OCI-LY3 (cell line): ENCODE measurements at regions not wholly inside any gene's neighbourhood (a gene's known extent, or its start where the extent isn't known, plus 50 kb on each side); places are given as distances from the start of the nearest gene placed in this dataset.

Experiments
- H2AFZ ChIP-seq: fragments of 200-600, 300-600 bp; shearing (Covaris generic); 2 replicates; pipeline ENCODE4 v1.6.0; 2014; ENCODE audit warnings: antibody characterized with exemption, low read depth, low read length
- H3K27ac ChIP-seq: fragments of 200-600, 300-600 bp; sonication (generic); 2 replicates; pipeline ENCODE4 v1.5.1; 2014; ENCODE audit warnings: mild to moderate bottlenecking, low read length, moderate library complexity, mixed read lengths
- H3K27me3 ChIP-seq: fragments of 200-600, 300-600 bp; sonication (generic); 2 replicates; pipeline ENCODE4 v1.6.1; 2014; ENCODE audit warnings: low read depth, low read length, mixed read lengths
- H3K36me3 ChIP-seq: fragments of 200-600, 300-600 bp; sonication (generic); replicated peaks from 2 replicates; pipeline ENCODE3; 2014; ENCODE audit warnings: low read depth, low read length, mixed read lengths
- H3K4me1 ChIP-seq: fragments of 300-600, 200-600 bp; sonication (generic); 2 replicates; pipeline ENCODE4 v1.6.1; 2014; ENCODE audit warnings: low read length, mixed read lengths
- H3K4me2 ChIP-seq: fragments of 200-600, 300-600 bp; sonication (generic); 2 replicates; pipeline ENCODE4 v1.6.1; 2014; ENCODE audit warnings: low read length, mixed read lengths
- H3K4me3 ChIP-seq: fragments of 300-600, 200-600 bp; sonication (generic); 2 replicates; pipeline ENCODE4 v1.5.1; 2014; ENCODE audit warnings: antibody characterized with exemption, mild to moderate bottlenecking, low read length, moderate library complexity
- H3K79me2 ChIP-seq: fragments of 300-600, 200-600 bp; shearing (Covaris generic); 2 replicates; pipeline ENCODE4 v1.6.1; 2014; ENCODE audit warnings: mild to moderate bottlenecking, low read length, mixed read lengths
- H3K9ac ChIP-seq: fragments of 300-600, 200-600 bp; shearing (Covaris generic); 2 replicates; pipeline ENCODE4 v1.6.0; 2014; ENCODE audit warnings: mild to moderate bottlenecking, low read length, moderate library complexity
- H3K9me3 ChIP-seq: fragments of 200-600, 300-600 bp; shearing (Covaris generic); 2 replicates; pipeline ENCODE4 v1.6.1; 2014; ENCODE audit warnings: low read length, mixed read lengths; ENCODE audit not compliant: insufficient read depth
- H4K20me1 ChIP-seq: fragments of 200-600, 300-600 bp; sonication (generic); 2 replicates; pipeline ENCODE4 v1.6.1; 2016; ENCODE audit warnings: low read length, mixed read lengths; ENCODE audit not compliant: insufficient read depth
- CTCF ChIP-seq: fragments of 200-600, 300-600 bp; sonication (generic); IDR thresholded peaks from 2 replicates; pipeline ENCODE4 v1.5.1; 2014; ENCODE audit warnings: antibody characterized with exemption, low read length, low read depth
- EZH2phosphoT487 ChIP-seq: fragments of 200-600 bp; shearing (Covaris generic); IDR thresholded peaks from 2 replicates; pipeline ENCODE4 v1.6.1; 2018; ENCODE audit warnings: antibody characterized with exemption, mixed run types, low read depth

- TF ChIP-seq EZH2phosphoT487 (no peak), CTCF (no peak)
Measured at GRCh38 chr7:45482451-45482850, 91.7 kb upstream of the ADCY1 start.

GRCh38 chr7:45484094-45484493 lies 90.1 kb upstream of the ADCY1 start:
- Histone ChIP-seq H3K79me2 (no peaks in the 10 kb centered on the region), H3K9ac (no peak overlapping the region), H3K4me1 (no peaks in the 10 kb centered on the region), H3K27me3 (no peaks in the 10 kb centered on the region; the same call in 1 of the 2 replicates), H4K20me1 (no peaks in the 10 kb centered on the region), H3K27ac (no peak overlapping the region), H3K9me3 (no peaks in the 10 kb centered on the region), H3K4me2 (no peak overlapping the region), H3K4me3 (no peak overlapping the region), H3K36me3 (no peaks in the 10 kb centered on the region), H2AFZ (no peak overlapping the region)
- TF ChIP-seq EZH2phosphoT487 (no peak), CTCF (no peak)

More at GRCh38 chr7:45482451-45482850, 91.7 kb upstream of the ADCY1 start:
- Histone ChIP-seq H3K36me3 (no peaks in the 10 kb centered on the region), H4K20me1 (no peaks in the 10 kb centered on the region), H2AFZ (no peak overlapping the region), H3K4me2 (no peak overlapping the region), H3K4me1 (no peaks in the 10 kb centered on the region), H3K27ac (no peak overlapping the region), H3K9ac (no peak overlapping the region), H3K27me3 (no peaks in the 10 kb centered on the region; the same call in 1 of the 2 replicates), H3K4me3 (no peak overlapping the region), H3K9me3 (no peaks in the 10 kb centered on the region), H3K79me2 (no peaks in the 10 kb centered on the region)

GRCh38 chr7:45486575-45486974 lies 87.6 kb upstream of the ADCY1 start:
- no peaks in the 10 kb centered on the region for H4K20me1 ChIP-seq
- H3K36me3 ChIP-seq: no peaks in the 10 kb centered on the region
- H3K9ac ChIP-seq: no peak overlapping the region
- H3K27ac ChIP-seq: no peak overlapping the region
- no peaks in the 10 kb centered on the region; the same call in 1 of the 2 replicates for H3K27me3 ChIP-seq
- no peaks in the 10 kb centered on the region for H3K4me1 ChIP-seq
- H3K79me2 ChIP-seq: no peaks in the 10 kb centered on the region
- no peaks in the 10 kb centered on the region for H3K9me3 ChIP-seq
- no peak overlapping the region for H2AFZ ChIP-seq
- H3K4me3 ChIP-seq: no peak overlapping the region
- TF ChIP-seq CTCF (no peak), EZH2phosphoT487 (no peak)
- H3K4me2 ChIP-seq: no peak overlapping the region

GRCh38 chr7:45494885-45495284 lies 79.3 kb upstream of the ADCY1 start:
- Histone ChIP-seq H3K4me2 (no peak overlapping the region), H4K20me1 (no peaks in the 10 kb centered on the region), H3K9me3 (no peaks in the 10 kb centered on the region), H3K79me2 (no peaks in the 10 kb centered on the region), H3K36me3 (no peaks in the 10 kb centered on the region), H3K4me3 (no peak overlapping the region), H3K27me3 (0 out of 2 replicates have a peak, but pooled peaks cover 2% of the 10 kb centered on the region), H2AFZ (no peak overlapping the region), H3K4me1 (peaks cover 2% of the 10 kb centered on the region; the same call in 1 of the 2 replicates), H3K27ac (no peak overlapping the region), H3K9ac (no peak overlapping the region)
- TF ChIP-seq CTCF (no peak), EZH2phosphoT487 (no peak)
